Esophagus squamous epithelium (tissue), 4 donors: ENCODE measurements at regions not wholly inside any gene's neighbourhood (a gene's known extent, or its start where the extent isn't known, plus 50 kb on each side); places are given as distances from the start of the nearest gene placed in this dataset.
"Not testable (repeated sequence)": the region's sequence is repeated elsewhere in the genome, so short reads cannot be mapped to it uniquely, and the experiment has no call there.

Experiments
- POLR2A ChIP-seq, 4 donors: fragments of 450-650 bp; IDR thresholded peaks; one replicate each; pipeline ENCODE4 v1.6.1; 2017; ENCODE audit warnings: antibody characterized with exemption in 4 of 4, mild to moderate bottlenecking in 4 of 4, moderate library complexity in 3 of 4
- TF ChIP-seq, protein P1 (sequence below), 6 experiments: fragments of 450-650 bp in 4 of 6; fragments of 200-600 bp in 2 of 6; sonication (generic) in 2 of 6; IDR thresholded peaks; one replicate each; pipeline ENCODE4 v1.5.1; 2016 to 2019; ENCODE audit warnings: antibody characterized with exemption in 6 of 6, mild to moderate bottlenecking in 4 of 6, moderate library complexity in 4 of 6

DNA sequence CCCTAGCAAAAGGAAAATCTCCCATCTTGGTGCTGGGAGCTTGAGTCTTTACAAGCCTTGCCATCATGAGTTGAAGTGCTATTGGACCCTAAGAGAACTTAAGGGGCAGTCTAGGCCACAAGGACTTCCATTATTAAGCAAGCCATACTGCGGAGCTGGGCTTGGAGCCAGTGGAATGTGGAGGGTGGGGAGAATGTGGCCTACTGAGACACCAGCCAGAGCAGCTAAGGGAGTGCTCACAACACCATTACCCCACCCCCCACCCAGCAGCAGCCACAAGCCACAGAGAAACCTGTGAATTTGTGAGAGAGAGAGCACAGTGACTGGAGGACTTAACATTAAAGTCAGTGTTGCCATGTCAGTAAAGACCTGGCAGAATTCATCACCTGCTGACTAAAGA is 133.0 kb upstream of the ALG10B start:
- TF ChIP-seq, protein P1, sequence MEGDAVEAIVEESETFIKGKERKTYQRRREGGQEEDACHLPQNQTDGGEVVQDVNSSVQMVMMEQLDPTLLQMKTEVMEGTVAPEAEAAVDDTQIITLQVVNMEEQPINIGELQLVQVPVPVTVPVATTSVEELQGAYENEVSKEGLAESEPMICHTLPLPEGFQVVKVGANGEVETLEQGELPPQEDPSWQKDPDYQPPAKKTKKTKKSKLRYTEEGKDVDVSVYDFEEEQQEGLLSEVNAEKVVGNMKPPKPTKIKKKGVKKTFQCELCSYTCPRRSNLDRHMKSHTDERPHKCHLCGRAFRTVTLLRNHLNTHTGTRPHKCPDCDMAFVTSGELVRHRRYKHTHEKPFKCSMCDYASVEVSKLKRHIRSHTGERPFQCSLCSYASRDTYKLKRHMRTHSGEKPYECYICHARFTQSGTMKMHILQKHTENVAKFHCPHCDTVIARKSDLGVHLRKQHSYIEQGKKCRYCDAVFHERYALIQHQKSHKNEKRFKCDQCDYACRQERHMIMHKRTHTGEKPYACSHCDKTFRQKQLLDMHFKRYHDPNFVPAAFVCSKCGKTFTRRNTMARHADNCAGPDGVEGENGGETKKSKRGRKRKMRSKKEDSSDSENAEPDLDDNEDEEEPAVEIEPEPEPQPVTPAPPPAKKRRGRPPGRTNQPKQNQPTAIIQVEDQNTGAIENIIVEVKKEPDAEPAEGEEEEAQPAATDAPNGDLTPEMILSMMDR (IDR thresholded peaks at IDR 0.05), result not testable (repeated sequence)
- not testable (repeated sequence) for TF ChIP-seq POLR2A (IDR thresholded peaks at IDR 0.05)
